Suprapubic skin (tissue), 4 donors: ENCODE measurements at regions not wholly inside any gene's neighbourhood (a gene's known extent, or its start where the extent isn't known, plus 50 kb on each side); places are given as distances from the start of the nearest gene placed in this dataset.

ENCODE experiments used
- DNase-seq, 2 donors: peaks; one replicate each; pipeline ENCODE4 v3.0.0-alpha.2; 2019; ENCODE audit warnings: low spot score in 2 of 2
- H3K27ac ChIP-seq: fragments of 200-600 bp; sonication (generic); one replicate; pipeline ENCODE4 v1.5.1; 2019
- H3K27me3 ChIP-seq: fragments of 200-600 bp; sonication (generic); one replicate; pipeline ENCODE4 v1.5.1; 2019
- H3K36me3 ChIP-seq: fragments of 200-600 bp; sonication (generic); one replicate; pipeline ENCODE4 v1.5.1; 2019
- H3K4me1 ChIP-seq: fragments of 200-600 bp; sonication (generic); one replicate; pipeline ENCODE4 v1.5.1; 2019
- H3K4me3 ChIP-seq: fragments of 200-600 bp; sonication (generic); one replicate; pipeline ENCODE4 v1.5.1; 2019; ENCODE audit warnings: mild to moderate bottlenecking
- H3K9me3 ChIP-seq: fragments of 200-600 bp; sonication (generic); one replicate; pipeline ENCODE4 v1.5.1; 2019
- CTCF ChIP-seq, 2 donors: fragments of 200-600 bp in 1 of 2; fragments of 450-650 bp in 1 of 2; sonication (generic) in 1 of 2; IDR thresholded peaks; one replicate each; pipeline ENCODE4 v1.5.1; 2016 to 2019; ENCODE audit warnings: antibody characterized with exemption in 2 of 2, mild to moderate bottlenecking in 1 of 2, moderate library complexity in 1 of 2
- EP300 ChIP-seq: sonication (generic); formaldehyde crosslinking; IDR thresholded peaks from one replicate; pipeline ENCODE4 v1.6.1; 2017; ENCODE audit warnings: antibody characterized with exemption
- POLR2A ChIP-seq, 2 donors: fragments of 450-650 bp; IDR thresholded peaks; one replicate each; pipeline ENCODE4 v1.6.1; 2017; ENCODE audit warnings: antibody characterized with exemption in 2 of 2, mild to moderate bottlenecking in 2 of 2, moderate library complexity in 2 of 2
- POLR2AphosphoS5 ChIP-seq, 3 donors: sonication (generic); formaldehyde crosslinking; IDR thresholded peaks; one replicate each; pipeline ENCODE4 v1.6.1; 2017; ENCODE audit warnings: antibody characterized with exemption in 3 of 3
- whole genome bisulfite sequencing: methylation state at CpG from one replicate; pipeline ENCODE4 v1.1.5; 2018; 5-methylcytosine and 5-hydroxymethylcytosine counted together

GRCh38 chr10:123562387-123562786, 103.8 kb upstream of the GPR26 start:
- WGBS = 86% methylated on average over 1 of the region's 1 CpG
- no peak for TF ChIP-seq EP300
- TF ChIP-seq CTCF (IDR thresholded peaks at IDR 0.05) = no peak
- TF ChIP-seq POLR2AphosphoS5 (IDR thresholded peaks at IDR 0.05) = no peak
- H3K9me3 ChIP-seq = no peaks in the 10 kb centered on the region
- peaks cover 3% of the 10 kb centered on the region for H3K4me1 ChIP-seq
- H3K27ac ChIP-seq = no peak overlapping the region
- H3K4me3 ChIP-seq = no peak overlapping the region
- DNase-seq = peak; percentile 10 to 38
- peaks cover 23% of the 10 kb centered on the region for H3K27me3 ChIP-seq
- no peaks in the 10 kb centered on the region for H3K36me3 ChIP-seq

- whole genome bisulfite sequencing = 81% methylated on average over 8 of the region's 8 CpGs
- peaks cover 26% of the 10 kb centered on the region for H3K27me3 ChIP-seq
- no peaks in the 10 kb centered on the region for H3K9me3 ChIP-seq
- no peak overlapping the region for H3K4me3 ChIP-seq
- no peaks in the 10 kb centered on the region for H3K36me3 ChIP-seq
- DNase-seq = peak; percentile 37 to 54
- TF ChIP-seq POLR2AphosphoS5 (IDR thresholded peaks at IDR 0.05) = no peak
- TF ChIP-seq EP300 = no peak
- TF ChIP-seq POLR2A (IDR thresholded peaks at IDR 0.05) = no peak
- no peak for TF ChIP-seq CTCF (IDR thresholded peaks at IDR 0.05)
- H3K27ac ChIP-seq = no peak overlapping the region
- H3K4me1 ChIP-seq = peaks cover 3% of the 10 kb centered on the region
Observed at GRCh38 chr10:123562811-123563580, 103.2 kb upstream of the GPR26 start.

GRCh38 chr10:123563581-123563855, 102.6 kb upstream of the GPR26 start:
- TF ChIP-seq EP300 (no peak), POLR2AphosphoS5 (IDR thresholded peaks at IDR 0.05) (no peak), POLR2A (IDR thresholded peaks at IDR 0.05) (no peak), CTCF (IDR thresholded peaks at IDR 0.05) (no peak)
- H3K36me3 ChIP-seq = no peaks in the 10 kb centered on the region
- peak in 1 of 2 donors; percentile 8 for DNase-seq
- WGBS = 90% methylated on average over 5 of the region's 5 CpGs
- no peak overlapping the region for H3K4me3 ChIP-seq
- H3K27ac ChIP-seq = no peak overlapping the region
- peaks cover 3% of the 10 kb centered on the region for H3K4me1 ChIP-seq
- peaks cover 31% of the 10 kb centered on the region for H3K27me3 ChIP-seq
- H3K9me3 ChIP-seq = no peaks in the 10 kb centered on the region

GRCh38 chr10:123563994-123564393, 102.2 kb upstream of the GPR26 start:
- H3K4me3 ChIP-seq = no peak overlapping the region
- no peaks in the 10 kb centered on the region for H3K36me3 ChIP-seq
- peak; percentile 7 to 11 for DNase-seq
- H3K27me3 ChIP-seq = peaks cover 31% of the 10 kb centered on the region
- no peaks in the 10 kb centered on the region for H3K9me3 ChIP-seq
- WGBS = 77% methylated on average over 5 of the region's 5 CpGs
- TF ChIP-seq POLR2A (IDR thresholded peaks at IDR 0.05) (no peak), POLR2AphosphoS5 (IDR thresholded peaks at IDR 0.05) (no peak), CTCF (IDR thresholded peaks at IDR 0.05) (no peak)
- H3K27ac ChIP-seq = no peak overlapping the region
- peaks cover 3% of the 10 kb centered on the region for H3K4me1 ChIP-seq

GRCh38 chr10:123564631-123565030, 101.5 kb upstream of the GPR26 start:
- TF ChIP-seq POLR2A (IDR thresholded peaks at IDR 0.05) (no peak), POLR2AphosphoS5 (IDR thresholded peaks at IDR 0.05) (no peak), CTCF (IDR thresholded peaks at IDR 0.05) (no peak), EP300 (no peak)
- Histone ChIP-seq H3K27me3 (peaks cover 37% of the 10 kb centered on the region), H3K36me3 (no peaks in the 10 kb centered on the region), H3K4me3 (no peak overlapping the region), H3K9me3 (no peaks in the 10 kb centered on the region), H3K4me1 (no peaks in the 10 kb centered on the region), H3K27ac (no peak overlapping the region)
- WGBS = 91% methylated on average over 4 of the region's 4 CpGs
- DNase-seq = peak in 1 of 2 donors; percentile 4
